C4-2B (cell line): ENCODE measurements at regions not wholly inside any gene's neighbourhood (a gene's known extent, or its start where the extent isn't known, plus 50 kb on each side); places are given as distances from the start of the nearest gene placed in this dataset.

Experiments
- CTCF ChIP-seq: fragments of 450-650 bp; conservative IDR thresholded peaks from 2 replicates; pipeline ENCODE4 v1.5.1; 2017; ENCODE audit warnings: mild to moderate bottlenecking
- ZFX ChIP-seq: fragments of 450-650 bp; IDR thresholded peaks from 2 replicates; pipeline ENCODE4 v1.6.1; 2017

- TF ChIP-seq CTCF (no peak), ZFX (no peak)
Measured at GRCh38 chr15:100810229-100810628, 69.4 kb upstream of the ALDH1A3 start.
